ENCODE measurements at regions not wholly inside any gene's neighbourhood (a gene's known extent, or its start where the extent isn't known, plus 50 kb on each side); places are given as distances from the start of the nearest gene placed in this dataset.

DNA sequence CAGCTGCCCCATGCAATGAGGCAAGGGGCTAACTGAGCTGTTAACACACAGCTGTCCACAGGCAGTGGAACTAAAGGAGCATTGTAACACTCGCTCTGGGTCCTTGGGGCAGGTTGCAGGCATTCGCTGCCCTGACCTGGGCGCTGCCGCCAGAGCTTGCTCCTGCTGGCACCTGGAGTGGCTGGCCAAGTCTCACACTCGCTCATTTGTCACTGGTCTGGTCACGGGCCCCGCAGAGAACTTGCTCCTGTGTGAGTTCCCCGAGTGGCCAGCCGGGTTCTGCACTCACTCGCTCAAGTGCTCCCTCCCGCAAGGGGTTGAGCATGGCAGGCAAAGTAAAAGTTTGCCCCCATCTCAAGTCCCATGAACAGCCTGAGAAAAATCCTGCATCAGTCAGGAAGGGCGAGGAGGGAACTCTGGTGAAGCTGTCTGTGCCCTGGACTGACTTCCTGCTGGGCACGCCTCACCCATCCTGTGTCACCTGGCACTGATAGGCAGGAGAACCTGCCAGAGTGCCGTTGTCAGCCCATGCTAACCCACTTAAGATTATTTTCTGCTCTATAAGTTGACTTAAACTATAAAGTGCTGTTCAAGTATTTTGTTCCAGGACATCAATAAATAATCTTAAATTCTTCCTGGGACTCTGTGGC, 934.8 kb upstream of the GYPC start:
- DNase-seq (ENCODE audit: low spot score) (no peak), ATAC-seq (no peak)
- no peak overlapping the region for H3K4me2 ChIP-seq
- no peaks in the 10 kb centered on the region for H3K4me1 Mint-ChIP-seq
- TF ChIP-seq EZH2phosphoT487 (IDR thresholded peaks at IDR 0.05; ENCODE audit: unreplicated experiment) = no peak
- TF ChIP-seq, protein P1, sequence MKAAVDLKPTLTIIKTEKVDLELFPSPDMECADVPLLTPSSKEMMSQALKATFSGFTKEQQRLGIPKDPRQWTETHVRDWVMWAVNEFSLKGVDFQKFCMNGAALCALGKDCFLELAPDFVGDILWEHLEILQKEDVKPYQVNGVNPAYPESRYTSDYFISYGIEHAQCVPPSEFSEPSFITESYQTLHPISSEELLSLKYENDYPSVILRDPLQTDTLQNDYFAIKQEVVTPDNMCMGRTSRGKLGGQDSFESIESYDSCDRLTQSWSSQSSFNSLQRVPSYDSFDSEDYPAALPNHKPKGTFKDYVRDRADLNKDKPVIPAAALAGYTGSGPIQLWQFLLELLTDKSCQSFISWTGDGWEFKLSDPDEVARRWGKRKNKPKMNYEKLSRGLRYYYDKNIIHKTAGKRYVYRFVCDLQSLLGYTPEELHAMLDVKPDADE (IDR thresholded peaks at IDR 0.05) = no peak
- TF ChIP-seq, protein P2, sequence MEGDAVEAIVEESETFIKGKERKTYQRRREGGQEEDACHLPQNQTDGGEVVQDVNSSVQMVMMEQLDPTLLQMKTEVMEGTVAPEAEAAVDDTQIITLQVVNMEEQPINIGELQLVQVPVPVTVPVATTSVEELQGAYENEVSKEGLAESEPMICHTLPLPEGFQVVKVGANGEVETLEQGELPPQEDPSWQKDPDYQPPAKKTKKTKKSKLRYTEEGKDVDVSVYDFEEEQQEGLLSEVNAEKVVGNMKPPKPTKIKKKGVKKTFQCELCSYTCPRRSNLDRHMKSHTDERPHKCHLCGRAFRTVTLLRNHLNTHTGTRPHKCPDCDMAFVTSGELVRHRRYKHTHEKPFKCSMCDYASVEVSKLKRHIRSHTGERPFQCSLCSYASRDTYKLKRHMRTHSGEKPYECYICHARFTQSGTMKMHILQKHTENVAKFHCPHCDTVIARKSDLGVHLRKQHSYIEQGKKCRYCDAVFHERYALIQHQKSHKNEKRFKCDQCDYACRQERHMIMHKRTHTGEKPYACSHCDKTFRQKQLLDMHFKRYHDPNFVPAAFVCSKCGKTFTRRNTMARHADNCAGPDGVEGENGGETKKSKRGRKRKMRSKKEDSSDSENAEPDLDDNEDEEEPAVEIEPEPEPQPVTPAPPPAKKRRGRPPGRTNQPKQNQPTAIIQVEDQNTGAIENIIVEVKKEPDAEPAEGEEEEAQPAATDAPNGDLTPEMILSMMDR (conservative IDR thresholded peaks at IDR 0.05; ENCODE audit: low read depth in 2 of 2) = no peak
- TF ChIP-seq, protein P3, sequence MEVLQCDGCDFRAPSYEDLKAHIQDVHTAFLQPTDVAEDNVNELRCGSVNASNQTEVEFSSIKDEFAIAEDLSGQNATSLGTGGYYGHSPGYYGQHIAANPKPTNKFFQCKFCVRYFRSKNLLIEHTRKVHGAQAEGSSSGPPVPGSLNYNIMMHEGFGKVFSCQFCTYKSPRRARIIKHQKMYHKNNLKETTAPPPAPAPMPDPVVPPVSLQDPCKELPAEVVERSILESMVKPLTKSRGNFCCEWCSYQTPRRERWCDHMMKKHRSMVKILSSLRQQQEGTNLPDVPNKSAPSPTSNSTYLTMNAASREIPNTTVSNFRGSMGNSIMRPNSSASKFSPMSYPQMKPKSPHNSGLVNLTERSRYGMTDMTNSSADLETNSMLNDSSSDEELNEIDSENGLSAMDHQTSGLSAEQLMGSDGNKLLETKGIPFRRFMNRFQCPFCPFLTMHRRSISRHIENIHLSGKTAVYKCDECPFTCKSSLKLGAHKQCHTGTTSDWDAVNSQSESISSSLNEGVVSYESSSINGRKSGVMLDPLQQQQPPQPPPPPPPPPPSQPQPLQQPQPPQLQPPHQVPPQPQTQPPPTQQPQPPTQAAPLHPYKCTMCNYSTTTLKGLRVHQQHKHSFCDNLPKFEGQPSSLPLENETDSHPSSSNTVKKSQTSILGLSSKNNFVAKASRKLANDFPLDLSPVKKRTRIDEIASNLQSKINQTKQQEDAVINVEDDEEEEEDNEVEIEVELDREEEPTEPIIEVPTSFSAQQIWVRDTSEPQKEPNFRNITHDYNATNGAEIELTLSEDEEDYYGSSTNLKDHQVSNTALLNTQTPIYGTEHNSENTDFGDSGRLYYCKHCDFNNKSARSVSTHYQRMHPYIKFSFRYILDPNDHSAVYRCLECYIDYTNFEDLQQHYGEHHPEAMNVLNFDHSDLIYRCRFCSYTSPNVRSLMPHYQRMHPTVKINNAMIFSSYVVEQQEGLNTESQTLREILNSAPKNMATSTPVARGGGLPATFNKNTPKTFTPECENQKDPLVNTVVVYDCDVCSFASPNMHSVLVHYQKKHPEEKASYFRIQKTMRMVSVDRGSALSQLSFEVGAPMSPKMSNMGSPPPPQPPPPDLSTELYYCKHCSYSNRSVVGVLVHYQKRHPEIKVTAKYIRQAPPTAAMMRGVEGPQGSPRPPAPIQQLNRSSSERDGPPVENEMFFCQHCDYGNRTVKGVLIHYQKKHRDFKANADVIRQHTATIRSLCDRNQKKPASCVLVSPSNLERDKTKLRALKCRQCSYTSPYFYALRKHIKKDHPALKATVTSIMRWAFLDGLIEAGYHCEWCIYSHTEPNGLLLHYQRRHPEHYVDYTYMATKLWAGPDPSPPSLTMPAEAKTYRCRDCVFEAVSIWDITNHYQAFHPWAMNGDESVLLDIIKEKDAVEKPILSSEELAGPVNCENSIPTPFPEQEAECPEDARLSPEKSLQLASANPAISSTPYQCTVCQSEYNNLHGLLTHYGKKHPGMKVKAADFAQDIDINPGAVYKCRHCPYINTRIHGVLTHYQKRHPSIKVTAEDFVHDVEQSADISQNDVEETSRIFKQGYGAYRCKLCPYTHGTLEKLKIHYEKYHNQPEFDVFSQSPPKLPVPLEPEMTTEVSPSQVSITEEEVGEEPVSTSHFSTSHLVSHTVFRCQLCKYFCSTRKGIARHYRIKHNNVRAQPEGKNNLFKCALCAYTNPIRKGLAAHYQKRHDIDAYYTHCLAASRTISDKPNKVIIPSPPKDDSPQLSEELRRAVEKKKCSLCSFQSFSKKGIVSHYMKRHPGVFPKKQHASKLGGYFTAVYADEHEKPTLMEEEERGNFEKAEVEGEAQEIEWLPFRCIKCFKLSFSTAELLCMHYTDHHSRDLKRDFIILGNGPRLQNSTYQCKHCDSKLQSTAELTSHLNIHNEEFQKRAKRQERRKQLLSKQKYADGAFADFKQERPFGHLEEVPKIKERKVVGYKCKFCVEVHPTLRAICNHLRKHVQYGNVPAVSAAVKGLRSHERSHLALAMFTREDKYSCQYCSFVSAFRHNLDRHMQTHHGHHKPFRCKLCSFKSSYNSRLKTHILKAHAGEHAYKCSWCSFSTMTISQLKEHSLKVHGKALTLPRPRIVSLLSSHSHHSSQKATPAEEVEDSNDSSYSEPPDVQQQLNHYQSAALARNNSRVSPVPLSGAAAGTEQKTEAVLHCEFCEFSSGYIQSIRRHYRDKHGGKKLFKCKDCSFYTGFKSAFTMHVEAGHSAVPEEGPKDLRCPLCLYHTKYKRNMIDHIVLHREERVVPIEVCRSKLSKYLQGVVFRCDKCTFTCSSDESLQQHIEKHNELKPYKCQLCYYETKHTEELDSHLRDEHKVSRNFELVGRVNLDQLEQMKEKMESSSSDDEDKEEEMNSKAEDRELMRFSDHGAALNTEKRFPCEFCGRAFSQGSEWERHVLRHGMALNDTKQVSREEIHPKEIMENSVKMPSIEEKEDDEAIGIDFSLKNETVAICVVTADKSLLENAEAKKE (CRISPR knock-in tag; IDR thresholded peaks at IDR 0.05) = no peak
- TF ChIP-seq CREB1 (CRISPR knock-in tag; IDR thresholded peaks at IDR 0.05; ENCODE audit: low read depth) = no peak
- TF ChIP-seq NANOG (IDR thresholded peaks at IDR 0.05; ENCODE audit: borderline replicate concordance) = no peak
- TF ChIP-seq STAT1 (IDR thresholded peaks at IDR 0.05; ENCODE audit: unreplicated experiment) = no peak
- no peak for TF ChIP-seq ZNF331 (CRISPR knock-in tag; IDR thresholded peaks at IDR 0.05; ENCODE audit: low read depth)
- TF ChIP-seq JUNB (IDR thresholded peaks at IDR 0.05; ENCODE audit: unreplicated experiment) = no peak
- no peak overlapping the region for H3K4me3 Mint-ChIP-seq
- no peaks in the 10 kb centered on the region for H3K36me3 Mint-ChIP-seq (ENCODE audit: low read depth)
- no peaks in the 10 kb centered on the region for H3K4me1 ChIP-seq (ENCODE audit: insufficient read depth)
- no peaks in the 10 kb centered on the region; the same call in 1 of the 3 replicates for H3K9me3 Mint-ChIP-seq
- H3K9me2 ChIP-seq (ENCODE audit: insufficient read depth) = no peaks in the 10 kb centered on the region
- H3K27me3 Mint-ChIP-seq (ENCODE audit: insufficient read depth, low read depth, poor library complexity) = no peaks in the 10 kb centered on the region
- no peaks in the 10 kb centered on the region for H3F3A ChIP-seq (replicated peaks; ENCODE audit: low read depth)
- H3K36me3 ChIP-seq (ENCODE audit: insufficient read depth) = no peaks in the 10 kb centered on the region
- no peaks in the 10 kb centered on the region for H3K27me3 ChIP-seq (ENCODE audit: insufficient read depth)
- H3K4me3 ChIP-seq = no peak overlapping the region
- no peaks in the 10 kb centered on the region for H3K79me2 ChIP-seq (replicated peaks; ENCODE audit: insufficient read depth)
- no peak overlapping the region for H2AFZ ChIP-seq
- no peak overlapping the region for H3K27ac Mint-ChIP-seq
- H3K27ac ChIP-seq (ENCODE audit: low read depth) = no peak overlapping the region
- no peaks in the 10 kb centered on the region for H4K20me1 ChIP-seq (replicated peaks; ENCODE audit: insufficient read depth)
